ENCODE measurements at regions not wholly inside any gene's neighbourhood (a gene's known extent, or its start where the extent isn't known, plus 50 kb on each side); places are given as distances from the start of the nearest gene placed in this dataset.

- no peaks in the 10 kb centered on the region for H3K27me3 ChIP-seq (replicated peaks; ENCODE audit: insufficient read depth)
- TF ChIP-seq, protein P1, sequence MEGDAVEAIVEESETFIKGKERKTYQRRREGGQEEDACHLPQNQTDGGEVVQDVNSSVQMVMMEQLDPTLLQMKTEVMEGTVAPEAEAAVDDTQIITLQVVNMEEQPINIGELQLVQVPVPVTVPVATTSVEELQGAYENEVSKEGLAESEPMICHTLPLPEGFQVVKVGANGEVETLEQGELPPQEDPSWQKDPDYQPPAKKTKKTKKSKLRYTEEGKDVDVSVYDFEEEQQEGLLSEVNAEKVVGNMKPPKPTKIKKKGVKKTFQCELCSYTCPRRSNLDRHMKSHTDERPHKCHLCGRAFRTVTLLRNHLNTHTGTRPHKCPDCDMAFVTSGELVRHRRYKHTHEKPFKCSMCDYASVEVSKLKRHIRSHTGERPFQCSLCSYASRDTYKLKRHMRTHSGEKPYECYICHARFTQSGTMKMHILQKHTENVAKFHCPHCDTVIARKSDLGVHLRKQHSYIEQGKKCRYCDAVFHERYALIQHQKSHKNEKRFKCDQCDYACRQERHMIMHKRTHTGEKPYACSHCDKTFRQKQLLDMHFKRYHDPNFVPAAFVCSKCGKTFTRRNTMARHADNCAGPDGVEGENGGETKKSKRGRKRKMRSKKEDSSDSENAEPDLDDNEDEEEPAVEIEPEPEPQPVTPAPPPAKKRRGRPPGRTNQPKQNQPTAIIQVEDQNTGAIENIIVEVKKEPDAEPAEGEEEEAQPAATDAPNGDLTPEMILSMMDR (IDR thresholded peaks at IDR 0.05) = no peak
These were observed 438.9 kb downstream of the KLF12 start for GRCh38 chr13:73695325-73695724.

DNA sequence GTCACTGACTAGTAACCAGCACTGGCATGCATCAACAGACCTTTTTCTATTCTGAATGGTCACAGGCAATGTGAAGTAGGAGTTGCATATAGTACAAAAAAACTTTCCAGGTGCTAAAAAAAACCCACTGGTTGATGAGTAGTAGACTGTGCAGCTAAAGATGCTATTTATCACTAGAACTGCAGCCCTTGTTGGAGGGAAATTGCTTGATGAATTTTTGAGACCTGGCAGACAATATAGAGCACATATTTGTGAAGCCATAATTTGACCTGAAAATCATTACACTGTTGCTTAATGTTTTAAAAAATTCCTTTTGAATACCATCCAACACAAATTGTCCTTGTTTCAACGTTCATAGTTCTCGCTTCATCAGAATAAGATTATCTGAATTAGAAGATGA, 441.0 kb downstream of the KLF12 start:
- H3K9me3 ChIP-seq = no peaks in the 10 kb centered on the region
- TF ChIP-seq, protein P1 (IDR thresholded peaks at IDR 0.05) = no peak
- H3K4me1 ChIP-seq (ENCODE audit: control insufficient read depth in 1 of 2, low read depth in 2 of 2) = no peaks in the 10 kb centered on the region
- no peak overlapping the region for H3K27ac ChIP-seq
- DNase-seq (ENCODE audit: low spot score) = no peak
- peaks cover 6% of the 10 kb centered on the region for H3K36me3 ChIP-seq
- no peak for ATAC-seq (ENCODE audit: insufficient number of reproducible peaks, low FRiP score, low read depth)
- no peaks in the 10 kb centered on the region for H3K27me3 ChIP-seq (replicated peaks; ENCODE audit: insufficient read depth)
- H3K4me3 ChIP-seq = no peak overlapping the region

More at GRCh38 chr13:73695325-73695724, 438.9 kb downstream of the KLF12 start:
- H3K27ac ChIP-seq = no peak overlapping the region
- peaks cover 6% of the 10 kb centered on the region for H3K36me3 ChIP-seq
- H3K9me3 ChIP-seq = no peaks in the 10 kb centered on the region
- H3K4me3 ChIP-seq = no peak overlapping the region
- H3K4me1 ChIP-seq (ENCODE audit: control insufficient read depth in 1 of 2, low read depth in 2 of 2) = no peaks in the 10 kb centered on the region
- ATAC-seq (ENCODE audit: insufficient number of reproducible peaks, low FRiP score, low read depth) (no peak), DNase-seq (ENCODE audit: low spot score) (no peak)

- Histone ChIP-seq H3K27ac (no peak overlapping the region), H3K9me3 (no peaks in the 10 kb centered on the region), H3K27me3 (replicated peaks; ENCODE audit: insufficient read depth) (no peaks in the 10 kb centered on the region), H3K4me3 (no peak overlapping the region), H3K4me1 (ENCODE audit: control insufficient read depth in 1 of 2, low read depth in 2 of 2) (no peaks in the 10 kb centered on the region), H3K36me3 (peaks cover 6% of the 10 kb centered on the region)
- TF ChIP-seq, protein P1 (IDR thresholded peaks at IDR 0.05) = no peak
- ATAC-seq (ENCODE audit: insufficient number of reproducible peaks, low FRiP score, low read depth) = no peak
- DNase-seq (ENCODE audit: low spot score) = no peak
These were observed 442.3 kb downstream of the KLF12 start for GRCh38 chr13:73691891-73692290.

- Histone ChIP-seq H3K9me3 (no peaks in the 10 kb centered on the region), H3K36me3 (peaks cover 2% of the 10 kb centered on the region), H3K27me3 (replicated peaks; ENCODE audit: insufficient read depth) (no peaks in the 10 kb centered on the region), H3K27ac (no peak overlapping the region), H3K4me1 (ENCODE audit: control insufficient read depth in 1 of 2, low read depth in 2 of 2) (no peaks in the 10 kb centered on the region), H3K4me3 (no peak overlapping the region)
- no peak for DNase-seq (ENCODE audit: low spot score)
- TF ChIP-seq, protein P1 (IDR thresholded peaks at IDR 0.05) = no peak
- ATAC-seq (ENCODE audit: insufficient number of reproducible peaks, low FRiP score, low read depth) = no peak
These were observed 446.3 kb downstream of the KLF12 start for GRCh38 chr13:73687929-73688328.

- Histone ChIP-seq H3K4me1 (ENCODE audit: control insufficient read depth in 1 of 2, low read depth in 2 of 2) (no peaks in the 10 kb centered on the region), H3K4me3 (no peak overlapping the region), H3K27me3 (replicated peaks; ENCODE audit: insufficient read depth) (no peaks in the 10 kb centered on the region), H3K27ac (no peak overlapping the region), H3K9me3 (no peaks in the 10 kb centered on the region), H3K36me3 (peaks cover 2% of the 10 kb centered on the region)
- TF ChIP-seq, protein P1 (IDR thresholded peaks at IDR 0.05) = no peak
- ATAC-seq (ENCODE audit: insufficient number of reproducible peaks, low FRiP score, low read depth) (no peak), DNase-seq (ENCODE audit: low spot score) (no peak)
These were observed 447.1 kb downstream of the KLF12 start for GRCh38 chr13:73687087-73687486.
